Adipose tissue (tissue), 3 donors: ENCODE measurements at regions not wholly inside any gene's neighbourhood (a gene's known extent, or its start where the extent isn't known, plus 50 kb on each side); places are given as distances from the start of the nearest gene placed in this dataset.
"Not testable (repeated sequence)": the region's sequence is repeated elsewhere in the genome, so short reads cannot be mapped to it uniquely, and the experiment has no call there.

ENCODE experiments used
- H3K27ac ChIP-seq: one replicate; pipeline ENCODE4 v1.5.1; 2013; ENCODE audit warnings: low read depth, low read length
- WGBS, 3 donors: extraction: QIAGEN DNeasy Blood & Tissue Kit; methylation state at CpG; one replicate each; pipeline ENCODE4 v1.1.7; 2013; 5-methylcytosine and 5-hydroxymethylcytosine counted together
- donor health status: healthy with polysubstance abuse.
- donor health status: Bipolar disorder and iron deficiency.
- donor health status: healthy.

DNA sequence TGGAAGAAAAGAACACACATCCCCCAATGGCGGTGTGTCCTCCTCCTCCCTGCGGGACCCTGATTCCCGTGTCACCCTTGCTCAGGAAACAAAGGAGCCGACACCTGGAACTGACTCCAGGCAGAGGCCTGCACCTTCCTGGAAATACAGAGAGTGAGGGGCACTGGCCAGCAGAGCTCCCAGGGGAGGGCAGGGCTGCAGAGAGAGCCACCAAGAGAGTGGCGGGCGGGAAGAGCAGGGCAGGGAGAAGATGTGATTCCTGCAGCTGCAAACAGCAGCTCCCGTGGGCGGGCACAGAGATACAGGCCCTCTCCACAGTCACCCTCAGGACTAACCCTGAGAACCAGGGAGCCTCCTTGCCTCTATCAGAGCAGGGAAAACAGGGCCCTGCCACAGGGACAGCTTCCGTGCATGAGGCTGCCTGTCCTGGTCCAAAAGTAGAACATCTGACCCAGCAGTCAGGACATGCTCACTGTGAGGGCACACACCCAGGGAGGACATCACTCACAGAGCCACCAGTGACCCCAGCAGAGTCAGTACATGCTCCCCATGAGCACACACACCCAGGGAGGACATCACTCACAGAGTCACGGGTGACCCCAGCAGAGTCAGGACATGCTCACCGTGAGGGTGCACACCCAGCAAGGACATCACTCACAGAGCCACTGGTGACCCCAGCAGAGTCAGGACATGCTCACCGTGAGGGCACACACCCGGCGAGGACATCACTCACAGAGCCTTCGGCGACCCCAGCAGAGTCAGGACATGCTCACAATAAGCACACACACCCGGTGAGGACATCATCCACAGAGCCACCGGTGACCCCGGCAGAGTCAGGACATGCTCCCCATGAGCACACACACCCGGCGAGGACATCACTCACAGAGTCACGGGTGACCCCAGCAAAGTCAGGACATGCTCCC, 193.1 kb downstream of the DLL1 start:
- 77 to 79% (median 79%) methylated on average over 22 of the region's 22 CpGs for whole genome bisulfite sequencing, 3 donors

DNA sequence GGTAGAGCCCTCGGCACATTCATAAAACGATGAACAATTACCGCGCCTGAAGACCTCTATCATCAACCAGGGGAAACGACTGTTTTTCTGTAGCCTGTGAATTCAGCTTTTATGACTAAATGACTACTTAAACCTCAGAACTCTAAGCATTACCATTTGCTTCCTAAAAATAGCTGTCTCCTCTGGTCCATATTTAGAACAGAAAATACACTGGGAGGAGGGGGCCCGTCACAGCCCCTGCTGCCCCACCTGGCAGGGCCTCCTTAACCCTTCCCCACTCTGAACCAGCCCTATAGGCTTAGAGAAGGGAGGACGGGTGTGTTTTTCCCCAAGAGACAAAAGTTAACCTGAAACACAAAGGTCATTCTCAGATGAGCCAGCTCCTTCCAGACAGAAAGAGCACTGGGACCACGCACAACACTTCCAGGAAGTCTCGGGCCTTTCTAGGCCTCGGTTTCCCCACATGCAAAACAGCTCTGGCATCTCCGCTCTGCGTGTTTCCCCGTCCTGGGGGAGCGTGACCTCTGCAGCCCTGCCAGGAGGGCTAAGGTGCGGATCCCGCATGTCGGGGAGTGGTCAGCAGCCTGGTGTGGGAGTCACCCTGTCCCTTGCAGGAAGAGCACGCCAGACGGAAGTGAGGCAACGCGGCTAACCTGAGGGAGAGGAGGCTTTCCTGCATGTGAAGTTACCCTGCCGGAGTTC, 193.9 kb downstream of the DLL1 start:
- no peak overlapping the region for H3K27ac ChIP-seq
- 69 to 75% (median 70%) methylated on average over 22 of the region's 22 CpGs for WGBS, 3 donors

More for the DNA sequence above, 193.1 kb downstream of the DLL1 start:
- no peak overlapping the region for H3K27ac ChIP-seq

- H3K27ac ChIP-seq = no peak overlapping the region
- 64 to 71% (median 69%) methylated on average over 23 of the region's 23 CpGs for WGBS, 3 donors
These were observed 194.6 kb downstream of the DLL1 start for GRCh38 chr6:170096191-170096802.

GRCh38 chr6:170095273-170095981, 195.5 kb downstream of the DLL1 start:
- WGBS, 3 donors = 72 to 85% (median 81%) methylated on average over 19 to 21 of the region's 21 CpGs
- H3K27ac ChIP-seq = no peak overlapping the region

GRCh38 chr6:170094686-170095272, 196.1 kb downstream of the DLL1 start:
- WGBS, 3 donors = 82 to 88% (median 87%) methylated on average over 9 of the region's 9 CpGs
- no peak overlapping the region for H3K27ac ChIP-seq

DNA sequence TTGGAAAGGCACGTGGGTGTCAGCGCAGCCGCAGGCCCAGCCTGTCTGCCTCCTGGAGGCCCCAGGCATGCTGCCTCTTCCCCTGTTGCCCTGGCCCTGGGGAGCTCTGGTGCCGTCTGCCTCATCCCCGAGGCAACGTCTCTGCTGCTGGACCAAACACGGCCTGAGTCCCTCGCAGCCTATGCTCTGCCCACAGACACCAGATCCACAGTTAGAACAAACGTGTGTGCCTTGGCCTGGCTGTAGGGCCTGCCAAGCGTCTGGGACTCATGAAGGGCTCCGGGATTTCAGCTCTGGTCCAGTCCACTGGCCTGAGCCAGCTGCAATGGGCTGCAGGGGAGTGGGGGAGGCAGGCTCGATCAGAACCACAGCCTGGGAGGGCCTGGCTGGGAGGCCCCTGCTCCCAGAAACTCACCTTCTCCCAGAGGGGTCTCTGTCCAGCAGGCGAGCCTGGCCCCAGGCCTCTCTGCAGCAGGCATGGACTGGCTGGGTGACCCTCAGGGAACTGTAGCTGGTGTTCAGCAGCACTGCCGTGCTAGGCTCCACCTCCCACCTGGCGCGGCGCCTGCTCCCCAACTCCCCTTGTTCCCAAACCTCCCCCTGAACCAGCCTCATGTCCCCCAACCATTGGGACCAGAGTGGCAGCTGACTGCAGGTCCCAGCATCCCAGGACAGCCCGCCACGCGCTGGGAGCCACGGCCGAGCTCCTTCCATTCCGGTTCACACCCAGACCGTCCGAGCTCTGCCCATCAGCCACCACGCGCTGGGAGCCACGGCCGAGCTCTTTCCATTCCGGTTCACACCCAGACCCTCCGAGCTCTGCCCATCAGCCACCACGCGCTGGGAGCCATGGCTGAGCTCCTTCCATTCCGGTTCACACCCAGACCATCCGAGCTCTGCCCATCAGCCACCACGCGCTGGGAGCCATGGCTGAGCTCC, 197.0 kb downstream of the DLL1 start:
- WGBS, 3 donors = 85 to 90% (median 89%) methylated on average over 32 to 37 of the region's 37 CpGs
- H3K27ac ChIP-seq = no peak overlapping the region

DNA sequence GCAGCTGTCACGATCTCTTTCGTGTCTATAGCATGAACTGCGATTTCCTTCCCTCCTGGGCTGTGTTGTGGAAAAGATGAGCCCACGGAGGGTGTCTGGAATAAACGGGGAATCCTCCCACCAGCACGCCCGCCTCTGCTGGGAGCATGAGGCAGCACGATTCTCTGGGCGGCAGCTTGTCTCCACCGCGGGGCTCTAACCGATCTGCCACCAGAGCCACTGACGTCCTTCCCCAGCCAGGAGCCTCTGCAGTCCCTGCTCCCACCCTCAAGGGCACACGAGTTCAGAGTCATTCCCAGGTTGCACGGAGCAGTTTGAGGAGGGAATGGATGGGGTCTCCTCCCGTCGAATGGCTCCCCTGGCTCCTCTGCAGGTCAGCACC, 197.6 kb downstream of the DLL1 start:
- H3K27ac ChIP-seq = no peak overlapping the region
- 67 to 74% (median 73%) methylated on average over 17 of the region's 17 CpGs for WGBS, 3 donors

DNA sequence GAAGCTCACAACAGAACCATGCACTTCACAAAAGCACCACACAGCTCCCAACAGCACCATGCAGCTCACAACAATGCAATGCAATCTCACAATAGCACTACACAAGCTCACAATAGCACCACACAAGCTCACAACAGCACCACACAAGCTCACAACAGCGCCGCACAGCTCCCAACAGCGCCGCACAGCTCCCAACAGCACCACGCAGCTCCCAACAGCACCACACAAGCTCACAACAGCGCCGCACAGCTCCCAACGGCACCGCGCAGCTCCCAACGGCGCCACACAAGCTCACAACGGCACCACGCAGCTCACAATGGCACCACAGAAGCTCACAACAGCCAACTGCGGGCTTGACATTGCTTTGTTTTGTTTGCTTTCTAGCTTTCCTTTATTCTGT, 198.1 kb downstream of the DLL1 start:
- H3K27ac ChIP-seq = no peak overlapping the region
- WGBS, 3 donors = 76 to 89% (median 80%) methylated on average over 15 of the region's 15 CpGs

- WGBS, 3 donors = 88 to 93% (median 93%) methylated on average over 30 of the region's 30 CpGs
- no peak overlapping the region for H3K27ac ChIP-seq
These were observed 199.0 kb downstream of the DLL1 start for GRCh38 chr6:170091639-170092579.

DNA sequence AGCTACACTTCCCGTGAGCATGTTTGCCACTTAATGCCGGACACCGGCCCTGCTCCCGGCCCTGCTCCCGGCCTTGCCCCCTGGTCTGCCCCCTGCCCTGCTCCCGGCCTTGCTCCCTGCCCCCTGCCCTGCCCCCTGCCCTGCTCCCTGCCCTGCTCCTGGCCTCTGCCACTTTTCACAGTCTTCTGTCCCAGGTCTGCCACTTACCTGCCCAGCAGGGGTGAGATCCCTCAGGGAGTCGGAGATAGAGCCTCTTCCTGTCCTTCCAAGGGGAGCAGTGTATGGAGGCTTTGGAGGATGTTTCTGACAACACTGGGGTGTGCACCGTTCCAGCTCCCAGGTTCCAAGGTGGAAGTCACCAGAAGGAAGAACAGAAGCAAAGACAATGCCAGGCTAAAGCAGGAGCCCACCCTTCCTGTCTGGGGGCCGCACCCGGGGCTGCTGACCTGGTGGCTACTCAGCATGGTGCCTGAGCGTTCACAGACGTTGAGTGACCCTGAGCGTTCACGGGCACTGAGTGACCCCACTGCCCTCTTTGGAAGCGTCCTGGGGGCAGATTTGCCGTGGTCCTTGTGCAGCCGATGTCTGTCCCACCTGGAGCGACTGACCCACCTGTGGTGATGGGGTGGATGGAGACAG, 199.8 kb downstream of the DLL1 start:
- H3K27ac ChIP-seq = no peak overlapping the region
- 85 to 87% (median 86%) methylated on average over 18 of the region's 18 CpGs for WGBS, 3 donors

DNA sequence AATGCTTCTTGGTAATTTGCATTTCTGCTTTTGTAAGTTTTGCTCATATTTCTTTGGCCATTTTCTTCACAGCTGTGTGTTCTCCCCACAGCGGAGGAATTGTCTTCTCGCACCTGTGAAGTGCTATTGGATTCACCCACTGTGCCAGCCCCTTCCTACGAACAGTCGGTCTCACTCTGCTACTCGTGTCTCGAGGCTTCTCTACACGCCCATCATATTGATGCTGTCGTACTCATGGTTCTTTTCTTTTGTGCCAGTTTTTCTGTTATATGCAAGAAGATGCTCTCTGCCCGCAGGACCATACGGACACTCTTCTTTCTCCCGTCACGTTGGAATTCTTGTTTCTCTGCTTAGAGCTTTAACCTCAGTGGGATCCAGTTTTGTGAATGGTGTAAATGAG, 200.3 kb downstream of the DLL1 start:
- 83 to 89% (median 87%) methylated on average over 12 of the region's 12 CpGs for WGBS, 3 donors
- no peak overlapping the region for H3K27ac ChIP-seq

DNA sequence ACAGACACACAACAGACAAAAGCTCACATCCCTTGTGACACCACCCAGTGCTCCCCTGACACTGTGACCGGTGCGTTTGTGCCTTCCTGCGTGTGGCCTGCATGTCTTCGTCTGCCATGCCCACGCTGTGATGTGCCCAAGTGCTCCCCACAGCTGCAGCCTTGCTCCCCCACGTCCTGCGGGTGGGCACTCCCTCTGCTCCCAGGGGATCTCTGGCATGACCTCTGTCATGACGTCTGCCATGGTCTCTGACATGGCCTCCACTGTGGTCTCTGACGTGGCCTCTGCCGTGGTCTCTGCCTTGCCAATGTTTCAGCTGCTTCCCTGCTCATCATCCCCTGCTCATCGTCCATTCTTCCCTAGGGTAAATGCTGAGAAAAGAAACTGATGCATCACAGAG, 200.9 kb downstream of the DLL1 start:
- 58 to 79% (median 65%) methylated on average over 11 of the region's 11 CpGs for WGBS, 3 donors

DNA sequence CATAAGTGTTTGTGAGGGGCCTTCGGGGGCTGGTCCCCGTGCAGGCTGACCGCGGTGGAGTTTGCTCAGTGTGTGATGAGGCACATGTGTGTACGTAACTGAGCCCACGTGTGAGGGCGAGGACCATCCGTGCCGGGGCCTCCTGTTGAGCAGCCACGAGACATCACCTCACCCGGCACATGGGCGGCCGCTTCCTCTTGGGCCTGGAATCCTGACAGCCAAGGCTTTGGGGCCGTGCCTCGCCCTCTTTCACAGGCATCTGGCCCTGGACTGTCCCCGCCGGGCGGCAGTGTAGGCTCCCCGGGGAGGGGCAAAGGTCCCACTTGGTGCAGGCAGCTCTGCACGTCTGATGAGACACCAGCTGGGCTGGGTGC, 202.3 kb downstream of the DLL1 start:
- WGBS, 3 donors = 81 to 91% (median 87%) methylated on average over 20 of the region's 20 CpGs
- no peak overlapping the region for H3K27ac ChIP-seq

More for the DNA sequence above, 200.9 kb downstream of the DLL1 start:
- no peak overlapping the region for H3K27ac ChIP-seq

DNA sequence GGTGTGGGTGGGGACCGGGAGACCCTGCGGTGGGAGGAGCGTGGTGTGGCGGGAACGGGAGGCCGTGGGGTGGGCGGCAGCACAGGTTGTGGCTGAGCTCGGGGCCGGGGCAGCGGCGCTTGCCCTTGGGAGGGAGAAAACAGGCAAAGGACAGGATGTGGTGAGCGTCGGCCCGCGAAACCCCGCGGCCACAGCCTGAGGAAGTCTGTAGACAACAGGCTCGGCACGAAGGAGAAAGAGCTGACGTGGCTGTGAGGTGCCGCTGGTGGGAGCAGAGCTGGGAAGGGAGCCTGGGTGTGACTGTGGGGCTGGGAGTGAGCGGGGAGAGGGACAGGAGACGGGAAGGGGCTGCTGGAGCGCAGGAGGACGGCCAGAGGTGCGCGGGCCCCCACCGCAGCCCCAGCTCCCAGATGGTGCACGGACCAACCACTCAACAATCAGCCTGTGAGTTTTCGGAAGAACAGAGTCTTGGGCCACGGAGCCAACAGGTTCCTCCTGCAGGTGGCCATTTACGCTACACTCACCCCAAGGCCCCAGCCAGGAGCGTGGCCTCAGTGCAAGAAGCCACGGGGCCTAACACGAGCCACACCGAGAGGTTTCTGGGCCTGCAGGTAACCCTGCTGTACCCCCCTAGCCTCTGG, 202.8 kb downstream of the DLL1 start:
- H3K27ac ChIP-seq = no peak overlapping the region
- 57 to 85% (median 69%) methylated on average over 34 to 36 of the region's 36 CpGs for WGBS, 3 donors

GRCh38 chr6:170087421-170087780, 203.5 kb downstream of the DLL1 start:
- 91 to 94% (median 92%) methylated on average over 12 to 20 of the region's 25 CpGs for WGBS, 3 donors

More at GRCh38 chr6:170087421-170087780, 203.5 kb downstream of the DLL1 start:
- not testable (repeated sequence) for H3K27ac ChIP-seq
